Gastrocnemius medialis (tissue), 4 donors: ENCODE measurements at regions not wholly inside any gene's neighbourhood (a gene's known extent, or its start where the extent isn't known, plus 50 kb on each side); places are given as distances from the start of the nearest gene placed in this dataset.

Experiments used
- CTCF ChIP-seq, 5 experiments: fragments of 450-650 bp in 3 of 5; fragments of 200-600 bp in 2 of 5; sonication (generic) in 2 of 5; IDR thresholded peaks in 4 of 5; conservative IDR thresholded peaks in 1 of 5; 1 replicate in 4 of 5; 2 replicates in 1 of 5; pipeline ENCODE4 v1.5.1; 2016 to 2019; ENCODE audit warnings: antibody characterized with exemption in 5 of 5, mild to moderate bottlenecking in 3 of 5, moderate library complexity in 3 of 5
- POLR2A ChIP-seq, 2 donors: fragments of 450-650 bp; IDR thresholded peaks; one replicate each; pipeline ENCODE4 v1.6.1; 2017; ENCODE audit warnings: antibody characterized with exemption in 2 of 2, mild to moderate bottlenecking in 2 of 2, moderate library complexity in 2 of 2

- no peak for TF ChIP-seq CTCF (IDR thresholded peaks at IDR 0.05 in 4 of 5, conservative IDR thresholded peaks at IDR 0.05 in 1 of 5)
- TF ChIP-seq POLR2A (IDR thresholded peaks at IDR 0.05), result no peak
These were observed 144.3 kb downstream of the OR2B2 start for GRCh38 chr6:27767851-27768250.
